ENCODE measurements at regions not wholly inside any gene's neighbourhood (a gene's known extent, or its start where the extent isn't known, plus 50 kb on each side); places are given as distances from the start of the nearest gene placed in this dataset.

DNA sequence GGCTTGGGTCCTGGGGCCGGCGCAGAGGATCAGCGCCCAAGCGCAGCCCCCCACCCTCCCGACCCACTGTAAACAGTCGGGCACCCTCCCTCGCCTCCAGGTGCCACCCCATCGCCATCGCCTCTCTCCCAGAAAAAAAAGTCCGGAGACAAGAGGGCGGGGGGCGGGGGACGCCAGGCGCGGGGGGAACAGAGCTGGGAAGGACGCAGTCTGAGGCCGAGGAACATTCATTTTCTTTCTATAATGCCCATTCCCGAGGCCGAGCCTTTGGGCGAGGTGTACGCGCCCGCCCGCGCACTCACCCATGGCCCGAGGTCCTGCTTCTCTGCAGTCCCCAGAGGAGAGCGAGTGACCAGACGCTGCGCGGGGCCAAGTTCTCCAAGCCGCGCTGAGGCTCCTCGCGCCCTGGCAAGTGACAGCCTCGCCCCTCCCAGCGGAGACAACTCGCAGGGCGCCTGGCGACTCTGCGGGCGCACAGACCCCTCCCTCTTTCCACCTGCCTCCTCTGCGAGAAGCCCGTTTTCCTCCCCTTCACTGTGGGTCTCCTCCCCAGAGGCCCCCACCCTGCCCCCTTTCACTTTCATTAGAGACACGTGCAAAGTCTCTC lies 63.5 kb upstream of the WDR17 start:
- H3K4me2 ChIP-seq, result peak overlapping the region; percentile 84
- H3K9ac ChIP-seq, result no peak overlapping the region
- H3K36me3 ChIP-seq (replicated peaks in 1 of 2; ENCODE audit: control insufficient read depth in 1 of 2, insufficient read depth in 2 of 2, low read length in 1 of 2), result no peaks in the 10 kb centered on the region
- no peak overlapping the region for H3K27ac ChIP-seq (ENCODE audit: low read depth in 2 of 2, low read length in 1 of 2)
- no peaks in the 10 kb centered on the region for H3K9me2 ChIP-seq
- H3K9me3 ChIP-seq, result no peaks in the 10 kb centered on the region
- H3K4me1 ChIP-seq (ENCODE audit: control insufficient read depth in 1 of 2, insufficient read depth in 2 of 2, low read depth in 1 of 2, low read length in 1 of 2), result peaks cover 0 to 10% of the 10 kb centered on the region in 2 experiments; a peak in 1 of 4 replicates
- 1% methylated on average over 37 of the region's 44 CpGs for WGBS (ENCODE audit: low lambda C conversion rate)
- peaks cover 19% of the 10 kb centered on the region for H3K27me3 ChIP-seq (ENCODE audit: insufficient read depth)
- no peaks in the 10 kb centered on the region for H4K20me1 ChIP-seq (ENCODE audit: insufficient read depth)
- POLR2A ChIA-PET, result no interaction called here
- TF ChIP-seq PBX3 (IDR thresholded peaks at IDR 0.05), result no peak
- no peak for TF ChIP-seq USF1 (IDR thresholded peaks at IDR 0.05; ENCODE audit: borderline replicate concordance, low read depth)
- no peak for TF ChIP-seq ELF1 (IDR thresholded peaks at IDR 0.05)
- no peak for TF ChIP-seq MXI1 (IDR thresholded peaks at IDR 0.05; ENCODE audit: low read depth, low read length)
- no peak for TF ChIP-seq TAF1 (IDR thresholded peaks at IDR 0.05; ENCODE audit: borderline replicate concordance, low read depth, low read length)
- no peak for TF ChIP-seq RCOR1 (IDR thresholded peaks at IDR 0.05; ENCODE audit: low read length)
- TF ChIP-seq SMC3 (IDR thresholded peaks at IDR 0.05; ENCODE audit: low read depth, low read length), result no peak
- TF ChIP-seq RAD21 (IDR thresholded peaks at IDR 0.05; ENCODE audit: low read length), result no peak
- TF ChIP-seq YY1 (IDR thresholded peaks at IDR 0.05; ENCODE audit: low read depth), result no peak
- no peak for TF ChIP-seq MEF2A (IDR thresholded peaks at IDR 0.05; ENCODE audit: borderline replicate concordance, low read depth)
- TF ChIP-seq, protein P1, sequence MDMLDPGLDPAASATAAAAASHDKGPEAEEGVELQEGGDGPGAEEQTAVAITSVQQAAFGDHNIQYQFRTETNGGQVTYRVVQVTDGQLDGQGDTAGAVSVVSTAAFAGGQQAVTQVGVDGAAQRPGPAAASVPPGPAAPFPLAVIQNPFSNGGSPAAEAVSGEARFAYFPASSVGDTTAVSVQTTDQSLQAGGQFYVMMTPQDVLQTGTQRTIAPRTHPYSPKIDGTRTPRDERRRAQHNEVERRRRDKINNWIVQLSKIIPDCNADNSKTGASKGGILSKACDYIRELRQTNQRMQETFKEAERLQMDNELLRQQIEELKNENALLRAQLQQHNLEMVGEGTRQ (IDR thresholded peaks at IDR 0.05; ENCODE audit: borderline replicate concordance, low read depth, low read length), result no peak
- no peak for TF ChIP-seq FOXJ3 (CRISPR knock-in tag; IDR thresholded peaks at IDR 0.05)
- TF ChIP-seq POLR2AphosphoS5 (IDR thresholded peaks at IDR 0.05; ENCODE audit: low read depth, low read length), result no peak
- H3F3A ChIP-seq (replicated peaks; ENCODE audit: insufficient read depth), result no peaks in the 10 kb centered on the region
- DNase-seq, result peak; percentile 47
- CTCF ChIA-PET, result no interaction called here
- no peaks in the 10 kb centered on the region for H3K79me2 ChIP-seq (ENCODE audit: insufficient read depth)
- peak overlapping the region; percentile 35; the same call in 1 of the 2 replicates for H2AFZ ChIP-seq (ENCODE audit: low read depth)
- peak overlapping the region; percentile 38 to 60 for H3K4me3 ChIP-seq (ENCODE audit: low read depth in 2 of 2, low read length in 1 of 2)

DNA sequence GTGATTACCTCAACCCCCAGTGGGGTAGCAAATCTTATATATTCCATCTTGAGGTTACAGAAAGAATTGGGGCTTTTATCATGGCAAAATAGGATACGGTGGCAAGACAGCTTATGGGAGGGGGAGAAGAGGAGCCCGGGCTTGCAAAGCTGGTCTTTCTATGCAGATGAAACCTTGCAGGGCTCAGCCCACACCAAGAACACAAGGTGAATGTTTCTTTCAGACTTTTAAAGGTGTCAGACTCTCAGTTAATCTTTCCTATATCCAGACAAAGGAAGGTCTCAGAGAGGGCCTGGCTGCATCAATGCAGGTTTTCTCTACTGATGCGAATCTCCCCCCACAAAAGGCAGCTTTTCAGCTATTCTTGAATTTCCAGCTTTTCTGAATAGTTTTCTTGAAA lies 59.9 kb upstream of the WDR17 start:
- Histone ChIP-seq H3K79me2 (ENCODE audit: insufficient read depth) (no peaks in the 10 kb centered on the region), H3K4me2 (no peak overlapping the region), H3K36me3 (replicated peaks in 1 of 2; ENCODE audit: control insufficient read depth in 1 of 2, insufficient read depth in 2 of 2, low read length in 1 of 2) (no peaks in the 10 kb centered on the region), H3F3A (replicated peaks; ENCODE audit: insufficient read depth) (no peaks in the 10 kb centered on the region), H3K4me3 (ENCODE audit: low read depth in 2 of 2, low read length in 1 of 2) (no peak overlapping the region), H2AFZ (ENCODE audit: low read depth) (no peak overlapping the region), H4K20me1 (ENCODE audit: insufficient read depth) (no peaks in the 10 kb centered on the region), H3K9me3 (no peaks in the 10 kb centered on the region), H3K4me1 (ENCODE audit: control insufficient read depth in 1 of 2, insufficient read depth in 2 of 2, low read depth in 1 of 2, low read length in 1 of 2) (peaks cover 0 to 10% of the 10 kb centered on the region in 2 experiments; a peak in 1 of 4 replicates), H3K27me3 (ENCODE audit: insufficient read depth) (peaks cover 19% of the 10 kb centered on the region), H3K9ac (no peak overlapping the region), H3K9me2 (no peaks in the 10 kb centered on the region), H3K27ac (ENCODE audit: low read depth in 2 of 2, low read length in 1 of 2) (no peak overlapping the region)
- ChIA-PET CTCF (no interaction called here), POLR2A (no interaction called here)
- no peak for DNase-seq
- WGBS (ENCODE audit: low lambda C conversion rate), result 13% methylated on average over 3 of the region's 3 CpGs
- TF ChIP-seq GATA2 (CRISPR knock-in tag; IDR thresholded peaks at IDR 0.05), result no peak
- TF ChIP-seq RFX5 (IDR thresholded peaks at IDR 0.05; ENCODE audit: low read length), result no peak
- TF ChIP-seq REST (IDR thresholded peaks at IDR 0.05; ENCODE audit: low read depth, low read length), result no peak
- TF ChIP-seq EP300 (IDR thresholded peaks at IDR 0.05; ENCODE audit: borderline replicate concordance in 1 of 2, low read depth in 1 of 2, low read length in 1 of 2), result no peak

Measured in SK-N-SH (cell line).